ENCODE measurements at regions not wholly inside any gene's neighbourhood (a gene's known extent, or its start where the extent isn't known, plus 50 kb on each side); places are given as distances from the start of the nearest gene placed in this dataset.

GRCh38 chr2:53535234-53535840 is 232.3 kb upstream of the CHAC2 start:
- Mint-ChIP-seq H3K27me3 (ENCODE audit: low read depth, poor library complexity) (no peaks in the 10 kb centered on the region), H3K4me1 (no peaks in the 10 kb centered on the region), H3K4me3 (no peak overlapping the region), H3K27ac (no peak overlapping the region), H3K36me3 (ENCODE audit: low read depth) (no peaks in the 10 kb centered on the region), H3K9me3 (peaks cover 10% of the 10 kb centered on the region)
- no peak for DNase-seq
- TF ChIP-seq CTCF (IDR thresholded peaks at IDR 0.05): no peak

DNA sequence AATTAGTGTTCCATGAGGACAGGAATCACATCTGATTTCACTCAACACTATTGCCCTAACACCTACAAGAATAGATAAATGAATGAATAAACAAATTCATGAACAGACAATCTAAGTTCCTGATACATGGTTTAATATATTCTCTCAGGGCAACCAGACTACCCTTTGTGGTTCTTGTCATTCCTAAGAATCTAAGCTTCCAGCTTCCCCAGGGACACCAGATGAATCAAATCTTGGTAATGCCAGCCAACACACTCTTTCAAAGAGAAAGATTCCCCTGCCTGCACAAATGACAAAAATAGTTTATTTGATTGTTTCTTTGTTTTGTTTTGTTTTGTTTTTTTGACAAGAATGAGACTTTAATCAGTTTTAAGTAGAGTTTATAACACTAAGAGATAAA is 237.5 kb upstream of the CHAC2 start:
- no peak overlapping the region for H3K4me3 Mint-ChIP-seq

DNA sequence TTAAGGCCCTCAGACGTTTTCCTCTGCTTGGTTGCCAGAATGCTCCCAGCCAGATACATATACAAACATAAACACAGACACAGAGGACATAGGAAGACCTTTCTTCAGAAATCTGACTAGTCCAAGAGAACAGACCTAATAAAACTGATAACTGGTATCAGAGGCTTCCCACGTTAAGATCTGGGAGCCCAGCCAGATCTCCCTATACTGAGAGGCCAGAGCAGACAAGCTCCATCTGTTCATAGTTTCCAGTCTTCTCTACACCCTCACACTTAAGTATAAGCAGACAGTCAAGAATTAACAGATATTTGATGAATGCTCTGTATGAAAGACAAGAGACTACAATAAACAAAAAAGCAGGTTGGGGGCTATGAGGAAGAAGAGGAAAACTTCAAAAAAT is 240.5 kb upstream of the CHAC2 start:
- no peaks in the 10 kb centered on the region for H3K36me3 Mint-ChIP-seq (ENCODE audit: low read depth)
- H3K9me3 Mint-ChIP-seq: peaks cover 38% of the 10 kb centered on the region
- no peak overlapping the region for H3K4me3 Mint-ChIP-seq
- no peak for DNase-seq
- H3K27ac Mint-ChIP-seq: no peak overlapping the region
- no peaks in the 10 kb centered on the region for H3K4me1 Mint-ChIP-seq
- peaks cover 9% of the 10 kb centered on the region for H3K27me3 Mint-ChIP-seq (ENCODE audit: low read depth, poor library complexity)
- TF ChIP-seq CTCF (IDR thresholded peaks at IDR 0.05): no peak

More for the DNA sequence above, 237.5 kb upstream of the CHAC2 start:
- Mint-ChIP-seq H3K36me3 (ENCODE audit: low read depth) (no peaks in the 10 kb centered on the region), H3K27ac (no peak overlapping the region), H3K4me1 (no peaks in the 10 kb centered on the region), H3K27me3 (ENCODE audit: low read depth, poor library complexity) (peaks cover 5% of the 10 kb centered on the region), H3K9me3 (peaks cover 38% of the 10 kb centered on the region)
- TF ChIP-seq CTCF (IDR thresholded peaks at IDR 0.05): no peak
- no peak for DNase-seq

GRCh38 chr2:53519918-53520841 is 247.4 kb upstream of the CHAC2 start:
- Mint-ChIP-seq H3K4me3 (no peak overlapping the region), H3K36me3 (ENCODE audit: low read depth) (no peaks in the 10 kb centered on the region), H3K27me3 (ENCODE audit: low read depth, poor library complexity) (peaks cover 30% of the 10 kb centered on the region), H3K27ac (peak overlapping the region; percentile 86), H3K9me3 (no peaks in the 10 kb centered on the region), H3K4me1 (peaks cover 21% of the 10 kb centered on the region)
- no peak for TF ChIP-seq CTCF (IDR thresholded peaks at IDR 0.05)
- peak; percentile 8 for DNase-seq

DNA sequence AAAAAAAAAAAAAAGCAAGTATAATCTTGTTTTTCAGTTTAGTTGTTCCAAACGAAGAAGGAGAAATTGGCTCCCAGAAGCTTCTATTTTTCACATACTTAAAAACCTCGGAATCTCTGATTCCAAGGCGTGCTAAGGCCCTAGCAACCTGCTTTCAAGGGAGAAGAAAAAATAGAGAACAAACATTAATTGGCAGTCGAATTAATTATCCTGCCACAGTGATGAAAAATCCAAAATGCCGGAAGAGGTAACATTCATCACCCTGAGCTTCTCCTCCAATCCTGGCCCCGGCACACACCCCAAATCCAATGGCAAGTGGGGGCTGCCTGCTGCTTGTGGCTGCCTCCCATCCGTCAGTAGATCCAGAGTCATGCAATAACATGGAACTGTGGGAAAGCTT is 250.2 kb upstream of the CHAC2 start:
- Mint-ChIP-seq H3K27me3 (ENCODE audit: low read depth, poor library complexity) (peaks cover 52% of the 10 kb centered on the region), H3K4me3 (no peak overlapping the region), H3K4me1 (peaks cover 21% of the 10 kb centered on the region), H3K9me3 (no peaks in the 10 kb centered on the region), H3K27ac (no peak overlapping the region), H3K36me3 (ENCODE audit: low read depth) (no peaks in the 10 kb centered on the region)
- no peak for DNase-seq
- no peak for TF ChIP-seq CTCF (IDR thresholded peaks at IDR 0.05)
